Upper lobe of left lung (tissue), 6 donors: ENCODE measurements at regions not wholly inside any gene's neighbourhood (a gene's known extent, or its start where the extent isn't known, plus 50 kb on each side); places are given as distances from the start of the nearest gene placed in this dataset.
"Not testable (repeated sequence)": the region's sequence is repeated elsewhere in the genome, so short reads cannot be mapped to it uniquely, and the experiment has no call there.

Source experiments
- ATAC-seq, 2 donors: fragments of 200-7000 bp; cut with Tn5 transposase; one replicate each; pipeline ENCODE4 v1.9.1; 2022; ENCODE audit warnings: mild to moderate bottlenecking in 2 of 2, moderate library complexity in 2 of 2; ENCODE audit not compliant: low FRiP score in 2 of 2
- DNase-seq, 2 donors: peaks; one replicate each; pipeline ENCODE4 v3.0.0-alpha.2; 2019 to 2020
- H3K27ac ChIP-seq, 4 donors: fragments of 200-600 bp; sonication (generic); one replicate each; pipeline ENCODE4 v1.5.1; 2016 to 2019
- H3K27me3 ChIP-seq, 4 donors: fragments of 200-600 bp; sonication (generic); one replicate each; pipeline ENCODE4 v1.5.1; 2017 to 2019
- H3K36me3 ChIP-seq, 4 donors: fragments of 200-600 bp; sonication (generic); one replicate each; pipeline ENCODE4 v1.5.1; 2016 to 2019
- H3K4me1 ChIP-seq, 4 donors: fragments of 200-600 bp; sonication (generic); one replicate each; pipeline ENCODE4 v1.5.1; 2018 to 2019
- H3K4me3 ChIP-seq, 4 donors: fragments of 200-600 bp; sonication (generic); one replicate each; pipeline ENCODE4 v1.5.1; 2017 to 2019; ENCODE audit warnings: mild to moderate bottlenecking in 2 of 4, moderate library complexity in 1 of 4
- H3K9me3 ChIP-seq, 4 donors: fragments of 200-600 bp; sonication (generic); one replicate each; pipeline ENCODE4 v1.5.1; 2018 to 2019
- CTCF ChIP-seq, 6 experiments: fragments of 450-650 bp in 4 of 6; fragments of 200-600 bp in 2 of 6; sonication (generic) in 2 of 6; IDR thresholded peaks; one replicate each; pipeline ENCODE4 v1.5.1; 2016 to 2019; ENCODE audit warnings: antibody characterized with exemption in 6 of 6
- EP300 ChIP-seq, 4 donors: sonication (generic); formaldehyde crosslinking; IDR thresholded peaks; one replicate each; pipeline ENCODE4 v1.5.1; 2017; ENCODE audit warnings: antibody characterized with exemption in 4 of 4, control low read depth in 2 of 4
- POLR2A ChIP-seq, 4 donors: fragments of 450-650 bp; IDR thresholded peaks; one replicate each; pipeline ENCODE4 v1.5.1; 2016 to 2017; ENCODE audit warnings: antibody characterized with exemption in 4 of 4, mild to moderate bottlenecking in 2 of 4
- POLR2AphosphoS5 ChIP-seq, 2 donors: sonication (generic); formaldehyde crosslinking; IDR thresholded peaks; one replicate each; pipeline ENCODE4 v1.5.1; 2017; ENCODE audit warnings: antibody characterized with exemption in 2 of 2
- WGBS, 2 donors: methylation state at CpG; one replicate each; pipeline ENCODE4 v1.1.5; 2017 to 2018; 5-methylcytosine and 5-hydroxymethylcytosine counted together
- donor health status: DM: no; HTN: no; CAD: no; lungs with moderate emphysema.
- donor health status: DM: no; HTN: yes; CAD: no; lungs with severe emphysema.

- no peak overlapping the region for H3K4me3 ChIP-seq
Measured at GRCh38 chr11:41534391-41534790, 74.9 kb upstream of the LRRC4C start.

GRCh38 chr11:41534861-41535260 lies 75.4 kb upstream of the LRRC4C start:
- no peak for ATAC-seq

More at GRCh38 chr11:41534391-41534790, 74.9 kb upstream of the LRRC4C start:
- H3K9me3 ChIP-seq = no peaks in the 10 kb centered on the region
- no peak for TF ChIP-seq POLR2AphosphoS5 (IDR thresholded peaks at IDR 0.05)
- TF ChIP-seq EP300 (IDR thresholded peaks at IDR 0.05) = no peak
- TF ChIP-seq POLR2A (IDR thresholded peaks at IDR 0.05) = no peak
- no peak for TF ChIP-seq CTCF (IDR thresholded peaks at IDR 0.05)
- 58 to 61% methylated on average over 4 of the region's 4 CpGs for WGBS, 2 donors
- ATAC-seq (no peak), DNase-seq (no peak)
- H3K27ac ChIP-seq = no peak overlapping the region
- H3K27me3 ChIP-seq = no peaks in the 10 kb centered on the region
- no peaks in the 10 kb centered on the region for H3K4me1 ChIP-seq
- H3K36me3 ChIP-seq = no peaks in the 10 kb centered on the region

GRCh38 chr11:41536021-41536568 lies 76.6 kb upstream of the LRRC4C start:
- Histone ChIP-seq H3K4me1 (no peaks in the 10 kb centered on the region), H3K9me3 (no peaks in the 10 kb centered on the region), H3K4me3 (no peak overlapping the region), H3K27ac (no peak overlapping the region), H3K36me3 (no peaks in the 10 kb centered on the region), H3K27me3 (no peaks in the 10 kb centered on the region)
- ATAC-seq (no peak), DNase-seq (no peak)
- no peak for TF ChIP-seq POLR2A (IDR thresholded peaks at IDR 0.05)
- no peak for TF ChIP-seq POLR2AphosphoS5 (IDR thresholded peaks at IDR 0.05)
- TF ChIP-seq EP300 (IDR thresholded peaks at IDR 0.05) = no peak
- TF ChIP-seq CTCF (IDR thresholded peaks at IDR 0.05) = no peak
- WGBS, 2 donors = 82 to 89% methylated on average over 10 of the region's 10 CpGs

More at GRCh38 chr11:41534861-41535260, 75.4 kb upstream of the LRRC4C start:
- 55 to 58% methylated on average over 2 of the region's 2 CpGs for WGBS, 2 donors
- H3K4me3 ChIP-seq = no peak overlapping the region
- no peak overlapping the region for H3K27ac ChIP-seq
- H3K27me3 ChIP-seq = no peaks in the 10 kb centered on the region
- TF ChIP-seq POLR2AphosphoS5 (IDR thresholded peaks at IDR 0.05) (no peak), CTCF (IDR thresholded peaks at IDR 0.05) (no peak), POLR2A (IDR thresholded peaks at IDR 0.05) (no peak)
- no peaks in the 10 kb centered on the region for H3K36me3 ChIP-seq
- no peak for DNase-seq
- H3K4me1 ChIP-seq = no peaks in the 10 kb centered on the region
- H3K9me3 ChIP-seq = no peaks in the 10 kb centered on the region

GRCh38 chr11:41544902-41545301 lies 85.5 kb upstream of the LRRC4C start:
- 83 to 97% methylated on average over 3 of the region's 3 CpGs for WGBS, 2 donors
- not testable (repeated sequence) for ATAC-seq

GRCh38 chr11:41578421-41579051 lies 119.1 kb upstream of the LRRC4C start:
- TF ChIP-seq POLR2AphosphoS5 (IDR thresholded peaks at IDR 0.05) = no peak
- no peak for TF ChIP-seq POLR2A (IDR thresholded peaks at IDR 0.05)
- TF ChIP-seq CTCF (IDR thresholded peaks at IDR 0.05) = no peak
- TF ChIP-seq EP300 (IDR thresholded peaks at IDR 0.05) = no peak
- 80 to 84% methylated on average over 9 of the region's 9 CpGs for WGBS, 2 donors
- no peaks in the 10 kb centered on the region for H3K9me3 ChIP-seq
- H3K36me3 ChIP-seq = no peaks in the 10 kb centered on the region
- no peak for ATAC-seq
- H3K27me3 ChIP-seq = no peaks in the 10 kb centered on the region
- no peaks in the 10 kb centered on the region for H3K4me1 ChIP-seq
- H3K4me3 ChIP-seq = no peak overlapping the region
- no peak for DNase-seq
- no peak overlapping the region for H3K27ac ChIP-seq

More at GRCh38 chr11:41544902-41545301, 85.5 kb upstream of the LRRC4C start:
- not testable (repeated sequence) for H3K4me1 ChIP-seq, H3K27ac ChIP-seq, DNase-seq, H3K4me3 ChIP-seq, H3K27me3 ChIP-seq, H3K9me3 ChIP-seq, H3K36me3 ChIP-seq
